RKO (cell line): ENCODE measurements at regions not wholly inside any gene's neighbourhood (a gene's known extent, or its start where the extent isn't known, plus 50 kb on each side); places are given as distances from the start of the nearest gene placed in this dataset.

Experiments
- DNase-seq: peaks from one replicate; pipeline ENCODE4 v3.0.0-alpha.2; 2016; ENCODE audit warnings: low spot score

GRCh38 chr12:118704527-118705241 lies 276.7 kb upstream of the SRRM4 start:
- no peak for DNase-seq

DNA sequence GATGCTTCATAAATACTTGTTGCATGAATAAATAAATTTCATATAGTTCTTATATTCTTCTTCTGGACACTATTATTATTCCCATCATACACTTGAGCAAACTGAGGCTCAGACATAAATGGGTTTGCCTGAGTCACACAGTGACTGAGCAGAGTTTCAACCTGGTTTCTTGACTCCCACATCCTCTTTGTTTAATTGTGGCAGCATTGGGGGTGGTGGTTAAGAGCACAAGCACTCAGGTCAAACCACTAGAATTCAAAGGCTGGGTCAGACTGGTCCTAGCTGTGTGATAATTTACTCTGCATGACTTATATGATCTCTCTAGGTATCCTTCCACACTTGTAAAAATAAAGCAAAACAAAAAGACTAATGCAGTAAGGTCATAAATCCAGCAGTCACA lies 274.9 kb upstream of the SRRM4 start:
- no peak for DNase-seq

- no peak for DNase-seq
Measured at GRCh38 chr12:118709946-118710345, 271.4 kb upstream of the SRRM4 start.

DNA sequence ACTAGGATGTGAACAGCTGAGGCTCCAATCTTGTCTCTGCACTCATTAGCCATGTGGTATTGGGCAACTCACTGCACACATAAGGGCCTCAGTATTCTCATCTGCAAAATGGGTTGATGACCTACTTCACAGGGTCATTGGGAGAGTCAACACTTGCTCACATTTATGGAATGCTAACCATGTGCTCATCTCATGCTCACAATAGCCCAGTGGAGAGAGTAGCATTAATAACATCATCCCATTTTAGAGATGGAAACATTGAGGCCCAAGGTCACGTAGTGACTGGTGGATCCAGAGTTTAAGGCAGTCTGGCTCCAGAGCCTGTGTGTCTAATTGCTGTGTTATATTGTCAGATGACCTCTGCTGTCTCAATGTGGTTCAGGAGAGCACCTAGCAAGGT lies 270.2 kb upstream of the SRRM4 start:
- DNase-seq: no peak

- DNase-seq: peak; percentile 60
Measured at GRCh38 chr12:118714051-118714460, 267.3 kb upstream of the SRRM4 start.

- no peak for DNase-seq
Measured at GRCh38 chr12:118714500-118714899, 266.8 kb upstream of the SRRM4 start.

- no peak for DNase-seq
Measured at GRCh38 chr12:118715647-118716046, 265.7 kb upstream of the SRRM4 start.

- no peak for DNase-seq
Measured at GRCh38 chr12:118727196-118727978, 254.0 kb upstream of the SRRM4 start.

DNA sequence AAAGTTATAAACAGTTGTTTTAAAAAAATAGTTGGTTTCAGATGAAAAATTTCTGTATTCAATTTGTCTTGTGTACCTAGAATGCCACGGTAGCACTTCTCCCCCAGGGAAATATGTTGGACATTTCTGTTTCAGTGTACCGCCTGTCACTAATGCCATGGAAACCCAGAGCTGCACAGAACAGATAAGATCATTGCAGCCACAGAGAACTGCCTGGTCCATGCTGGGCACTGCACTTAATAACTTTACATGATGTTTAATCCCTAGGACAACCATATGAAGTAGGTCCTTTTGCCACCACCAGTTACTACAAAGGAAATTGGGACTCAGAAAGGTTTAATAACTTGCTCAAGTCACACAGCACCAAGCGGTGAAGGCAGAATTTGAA lies 253.4 kb upstream of the SRRM4 start:
- DNase-seq: no peak

- DNase-seq: no peak
Measured at GRCh38 chr12:118734266-118734665, 247.1 kb upstream of the SRRM4 start.

DNA sequence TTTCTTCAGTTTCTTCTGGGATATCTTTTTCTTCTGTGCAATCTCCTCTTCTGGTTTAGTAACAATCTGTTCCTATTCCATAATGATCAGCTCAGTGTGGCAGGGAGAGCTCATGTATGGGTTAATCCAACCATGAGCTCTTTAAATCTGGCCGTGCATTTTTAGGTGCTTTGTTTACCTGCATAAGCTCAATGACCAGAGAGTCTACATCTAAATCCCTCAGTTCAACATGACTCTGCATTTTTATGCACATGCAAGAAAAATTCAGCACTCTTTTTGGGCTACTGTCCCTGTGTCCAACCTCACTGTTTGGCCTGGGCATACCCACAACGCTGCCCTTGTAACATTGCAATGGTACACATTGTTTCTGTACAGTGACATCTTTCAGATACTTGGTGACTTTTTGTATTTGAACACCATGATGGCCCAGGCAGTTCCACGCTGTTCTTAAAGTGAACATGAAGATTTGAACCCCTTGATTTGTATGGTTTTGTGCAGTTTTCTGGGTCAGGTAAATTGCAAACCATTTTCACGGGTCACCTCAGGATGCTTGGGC lies 243.3 kb upstream of the SRRM4 start:
- no peak for DNase-seq

DNA sequence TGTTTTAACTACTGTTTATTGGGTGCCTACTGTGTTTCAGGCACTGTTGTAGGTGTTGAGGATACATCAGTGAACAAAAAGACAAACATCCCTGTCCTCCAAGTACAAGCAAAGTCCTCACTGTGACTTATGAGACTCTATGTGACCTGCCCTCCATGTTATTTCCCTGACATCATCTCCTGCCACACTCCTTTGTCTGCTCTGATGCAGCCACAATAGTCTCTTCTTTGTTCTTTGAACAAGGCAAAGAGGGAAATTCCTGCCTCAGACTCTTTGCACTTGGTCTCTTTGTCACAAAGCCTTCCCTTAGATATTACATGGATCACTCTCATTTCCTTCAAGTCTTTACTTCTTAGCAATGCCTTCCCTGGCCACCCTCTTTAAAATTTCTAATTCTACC lies 240.1 kb upstream of the SRRM4 start:
- no peak for DNase-seq

- DNase-seq: no peak
Measured at GRCh38 chr12:118742431-118742830, 238.9 kb upstream of the SRRM4 start.

DNA sequence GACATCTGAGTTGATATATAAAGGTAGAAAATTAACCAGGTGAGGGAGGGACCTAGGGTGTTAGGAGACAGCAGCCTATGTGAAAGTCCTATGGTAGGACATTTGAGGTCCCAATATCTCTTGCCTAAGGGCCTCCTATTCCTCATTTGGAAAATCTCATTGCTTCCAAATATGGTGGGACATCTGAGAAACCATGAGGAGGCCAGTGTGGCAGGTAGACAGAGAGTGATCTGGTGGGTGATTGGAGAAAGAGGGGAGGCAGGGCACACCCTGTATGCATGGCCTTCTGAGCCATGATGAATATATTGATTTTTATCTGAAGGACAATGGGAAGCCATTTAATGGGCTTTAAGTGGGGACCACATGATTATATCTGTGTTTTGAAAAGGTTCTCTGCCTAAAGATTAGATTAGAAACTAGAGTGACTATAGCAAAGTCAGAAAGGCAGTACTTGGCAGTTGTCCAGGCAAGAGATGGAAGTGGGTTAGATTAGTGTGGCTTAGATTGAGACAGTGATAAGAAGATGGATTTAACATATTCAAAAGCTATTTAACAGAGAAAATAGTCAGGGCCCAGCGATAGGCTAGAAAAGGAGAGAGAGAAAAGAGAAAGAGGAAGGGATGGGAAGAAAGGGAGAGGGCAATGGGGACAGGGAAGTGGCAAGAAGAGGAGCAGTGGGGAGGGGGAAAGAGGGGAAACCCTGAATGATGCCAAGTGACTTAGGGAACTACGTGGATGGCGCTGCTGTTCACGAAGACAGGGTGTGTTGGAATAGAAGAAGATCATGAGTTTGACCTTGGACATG lies 237.2 kb upstream of the SRRM4 start:
- DNase-seq: no peak

DNA sequence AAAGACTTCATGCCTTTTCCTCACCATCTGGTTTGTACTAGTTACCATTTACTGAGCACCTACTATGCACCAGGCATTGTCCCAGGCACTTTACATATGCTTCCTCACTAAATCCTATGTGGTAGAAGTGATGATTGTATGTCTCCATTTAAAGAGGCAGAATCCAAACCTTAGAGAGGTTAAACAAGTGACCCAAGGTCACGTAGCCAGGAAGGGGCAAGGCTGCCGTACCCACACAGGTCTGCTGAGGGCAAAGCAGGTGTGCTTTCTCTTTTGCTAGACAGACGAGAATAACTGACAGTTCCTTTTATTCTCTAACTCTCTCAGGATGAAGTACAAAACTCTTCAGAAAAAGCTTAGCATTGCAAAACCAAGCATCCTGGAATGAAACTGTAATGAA lies 235.2 kb upstream of the SRRM4 start:
- DNase-seq: no peak

DNA sequence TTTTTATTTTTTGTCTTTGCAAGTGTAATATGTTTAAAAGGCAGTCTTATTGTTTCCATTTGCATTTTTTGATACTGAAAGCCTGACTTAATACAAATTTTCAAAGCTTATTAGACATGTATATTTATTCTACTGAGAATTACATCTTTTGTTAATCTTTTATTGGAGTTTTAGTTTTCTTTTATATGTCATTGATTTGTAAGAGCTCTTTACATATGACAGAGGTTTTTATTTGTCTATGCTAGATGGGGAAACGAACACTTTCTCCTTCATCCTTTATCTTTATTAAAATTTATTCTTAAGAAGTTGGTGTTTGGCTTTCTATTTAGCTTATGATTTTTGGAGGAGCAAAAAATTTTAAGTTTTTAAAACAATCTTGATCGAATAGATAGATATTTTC lies 234.4 kb upstream of the SRRM4 start:
- DNase-seq: no peak

DNA sequence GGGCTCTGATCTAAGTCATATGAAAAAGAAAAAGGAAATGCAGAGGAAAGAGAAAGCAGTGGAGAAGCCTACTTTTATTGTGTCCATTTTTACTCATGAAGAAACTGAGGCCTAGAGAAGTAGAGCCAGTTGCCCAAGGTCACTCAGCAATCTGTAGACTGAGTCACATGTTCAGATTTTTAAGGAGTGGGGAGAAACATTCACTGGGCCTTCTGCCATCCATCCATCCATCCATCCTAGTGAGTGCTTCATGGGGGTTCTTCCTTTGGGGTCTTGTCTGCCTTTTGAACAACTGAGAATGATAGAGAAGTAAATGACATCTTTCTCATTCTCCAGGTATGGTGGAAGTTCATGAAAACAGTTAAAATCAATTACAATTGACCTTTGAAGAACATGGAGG lies 233.6 kb upstream of the SRRM4 start:
- no peak for DNase-seq

DNA sequence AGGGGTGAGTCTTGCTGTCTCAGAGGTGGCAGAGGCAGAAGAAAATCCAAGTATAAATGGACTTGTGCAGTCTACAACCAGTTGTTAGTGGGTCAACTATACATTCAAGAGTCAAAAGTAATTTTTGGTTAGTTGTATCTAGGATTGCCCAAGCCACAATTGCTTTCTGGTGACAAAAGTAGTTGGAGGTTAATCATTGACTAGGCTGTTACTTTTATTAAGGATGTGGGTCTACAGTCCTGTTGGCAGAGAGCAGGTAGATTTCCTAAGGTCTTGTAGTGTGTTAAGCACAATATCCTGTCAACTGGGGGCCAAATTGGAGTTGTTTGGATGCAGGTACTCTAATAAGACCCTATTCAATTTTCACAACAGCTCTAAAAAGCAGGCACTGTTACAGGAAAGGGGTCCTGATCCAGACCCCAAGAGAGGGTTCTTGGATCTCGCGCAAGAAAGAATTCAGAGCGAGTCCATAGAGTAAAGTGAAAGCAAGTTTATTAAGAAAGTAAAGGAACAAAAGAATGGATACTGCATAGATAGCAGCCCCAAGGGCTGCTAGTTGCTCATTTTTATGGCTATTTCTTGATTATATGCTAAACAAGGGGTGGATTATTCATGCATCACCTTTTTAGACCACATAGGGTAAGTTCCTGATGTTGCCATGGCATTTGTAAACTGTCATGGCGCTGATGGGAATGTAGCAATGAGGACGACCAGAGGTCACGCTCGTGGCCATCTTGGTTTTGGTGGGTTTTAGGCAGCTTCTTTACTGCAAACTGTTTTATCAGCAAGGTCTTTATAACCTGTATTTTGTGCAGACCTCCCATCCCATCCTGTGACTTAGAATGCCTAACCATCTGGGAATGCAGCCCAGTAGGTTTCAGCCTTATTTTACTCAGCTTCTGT lies 232.6 kb upstream of the SRRM4 start:
- no peak for DNase-seq

GRCh38 chr12:118749646-118750045 lies 231.7 kb upstream of the SRRM4 start:
- no peak for DNase-seq

GRCh38 chr12:118750666-118751065 lies 230.7 kb upstream of the SRRM4 start:
- no peak for DNase-seq

- DNase-seq: no peak
Measured at GRCh38 chr12:118751355-118751754, 230.0 kb upstream of the SRRM4 start.

DNA sequence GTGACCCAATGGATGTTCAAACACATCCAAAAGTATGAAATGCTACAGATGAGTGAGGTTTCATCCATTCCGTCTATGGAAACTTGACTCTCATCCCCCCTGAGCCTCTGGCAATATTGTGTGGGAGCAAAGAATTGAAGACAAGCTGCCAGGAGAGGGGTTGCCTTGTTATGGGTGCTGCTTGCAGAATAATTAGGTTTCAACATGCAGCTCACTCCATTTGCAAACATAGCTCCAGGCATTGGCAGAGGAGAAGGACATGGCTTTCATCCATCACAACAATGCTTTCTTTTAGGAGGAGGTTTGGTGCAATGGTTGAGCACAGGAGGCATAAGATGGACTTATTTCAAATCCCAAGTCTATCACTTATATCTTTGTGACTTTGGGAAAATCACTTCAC lies 220.7 kb upstream of the SRRM4 start:
- no peak for DNase-seq
